ENCODE measurements at regions not wholly inside any gene's neighbourhood (a gene's known extent, or its start where the extent isn't known, plus 50 kb on each side); places are given as distances from the start of the nearest gene placed in this dataset.

DNA sequence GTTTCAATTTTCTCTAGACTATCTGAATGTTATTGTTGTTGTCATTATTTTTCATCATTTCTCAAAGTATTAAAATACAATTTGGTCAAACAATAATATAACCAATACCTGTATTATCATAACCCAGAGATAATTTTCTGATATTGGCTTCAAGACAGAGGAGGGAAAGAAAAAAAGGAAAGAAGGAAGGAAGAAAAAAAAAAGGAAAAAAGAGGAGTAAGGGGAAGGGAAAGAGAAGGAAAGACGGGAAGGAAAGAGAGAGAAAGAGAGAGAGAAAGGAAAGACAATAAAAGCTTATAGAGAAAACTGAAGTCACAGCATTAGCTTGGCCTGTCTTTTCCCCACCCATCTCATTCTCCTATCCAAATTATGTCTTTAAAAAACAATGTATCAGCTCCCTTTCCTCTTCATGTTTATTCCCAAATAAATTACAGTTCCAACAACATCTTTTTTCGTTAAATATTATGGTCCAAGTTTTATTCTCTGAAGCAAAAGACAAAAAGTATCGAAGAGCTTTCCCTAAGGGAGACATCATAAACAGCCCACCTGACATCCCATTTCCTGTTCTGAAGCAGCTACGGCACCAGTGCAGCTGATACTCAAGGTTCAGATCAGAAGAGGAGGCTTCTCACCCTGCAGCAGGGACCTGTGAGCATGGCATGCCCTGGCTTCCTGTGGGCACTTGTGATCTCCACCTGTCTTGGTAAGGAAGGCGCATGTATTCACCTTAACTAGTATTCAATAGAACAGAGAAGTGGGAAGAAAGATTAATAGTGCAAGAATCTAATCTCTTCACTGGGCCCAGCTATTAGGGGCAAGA, 308.3 kb downstream of the DAD1 start:
- Histone ChIP-seq H3K4me3 (ENCODE audit: control insufficient read depth in 2 of 3, extremely low read depth in 1 of 3, insufficient read depth in 2 of 3, low read depth in 1 of 3, low read length in 3 of 3) (no peak overlapping the region), H2AFZ (ENCODE audit: control insufficient read depth, low read length) (no peak overlapping the region), H3K9me1 (ENCODE audit: control insufficient read depth, extremely low read depth, insufficient read depth, low read length) (no peaks in the 10 kb centered on the region), H4K20me1 (ENCODE audit: control insufficient read depth, extremely low read depth, insufficient read depth, low read length) (no peaks in the 10 kb centered on the region), H3K9me3 (ENCODE audit: control insufficient read depth, low read depth, low read length) (no peaks in the 10 kb centered on the region), H3K4me1 (ENCODE audit: control insufficient read depth, extremely low read depth, insufficient read depth, low read length) (peaks cover 4% of the 10 kb centered on the region), H3K79me2 (ENCODE audit: control insufficient read depth, insufficient read depth, low read length) (no peaks in the 10 kb centered on the region), H3K9ac (ENCODE audit: control insufficient read depth, extremely low read depth, insufficient read depth, low read length) (no peak overlapping the region), H3K27me3 (ENCODE audit: control insufficient read depth, extremely low read depth, insufficient read depth, low read length) (no peaks in the 10 kb centered on the region), H3K36me3 (ENCODE audit: control insufficient read depth in 2 of 2, extremely low read depth in 1 of 2, insufficient read depth in 2 of 2, low read length in 2 of 2) (no peaks in the 10 kb centered on the region), H3K4me2 (ENCODE audit: control insufficient read depth, extremely low read depth, insufficient read depth, low read depth, low read length) (no peak overlapping the region), H3K27ac (ENCODE audit: control insufficient read depth, insufficient read depth, low read length) (no peak overlapping the region)
- FAIRE-seq (no peak), DNase-seq (ENCODE audit: low read depth, low spot score) (no peak)
- no peak for TF ChIP-seq EZH2 (IDR thresholded peaks at IDR 0.05; ENCODE audit: low read length)
- TF ChIP-seq, protein P1, sequence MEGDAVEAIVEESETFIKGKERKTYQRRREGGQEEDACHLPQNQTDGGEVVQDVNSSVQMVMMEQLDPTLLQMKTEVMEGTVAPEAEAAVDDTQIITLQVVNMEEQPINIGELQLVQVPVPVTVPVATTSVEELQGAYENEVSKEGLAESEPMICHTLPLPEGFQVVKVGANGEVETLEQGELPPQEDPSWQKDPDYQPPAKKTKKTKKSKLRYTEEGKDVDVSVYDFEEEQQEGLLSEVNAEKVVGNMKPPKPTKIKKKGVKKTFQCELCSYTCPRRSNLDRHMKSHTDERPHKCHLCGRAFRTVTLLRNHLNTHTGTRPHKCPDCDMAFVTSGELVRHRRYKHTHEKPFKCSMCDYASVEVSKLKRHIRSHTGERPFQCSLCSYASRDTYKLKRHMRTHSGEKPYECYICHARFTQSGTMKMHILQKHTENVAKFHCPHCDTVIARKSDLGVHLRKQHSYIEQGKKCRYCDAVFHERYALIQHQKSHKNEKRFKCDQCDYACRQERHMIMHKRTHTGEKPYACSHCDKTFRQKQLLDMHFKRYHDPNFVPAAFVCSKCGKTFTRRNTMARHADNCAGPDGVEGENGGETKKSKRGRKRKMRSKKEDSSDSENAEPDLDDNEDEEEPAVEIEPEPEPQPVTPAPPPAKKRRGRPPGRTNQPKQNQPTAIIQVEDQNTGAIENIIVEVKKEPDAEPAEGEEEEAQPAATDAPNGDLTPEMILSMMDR (optimal IDR thresholded peaks at IDR 0.05 in 1 of 3, IDR thresholded peaks at IDR 0.05 in 1 of 3, conservative IDR thresholded peaks at IDR 0.05 in 1 of 3; ENCODE audit: extremely low read depth in 1 of 3, insufficient read depth in 2 of 3, low read length in 3 of 3): no peak
- dilution Hi-C loops (cut with MboI; ENCODE audit: extremely low pct_ligation_motif_present, low sequenced_read_pairs): no loop called here

DNA sequence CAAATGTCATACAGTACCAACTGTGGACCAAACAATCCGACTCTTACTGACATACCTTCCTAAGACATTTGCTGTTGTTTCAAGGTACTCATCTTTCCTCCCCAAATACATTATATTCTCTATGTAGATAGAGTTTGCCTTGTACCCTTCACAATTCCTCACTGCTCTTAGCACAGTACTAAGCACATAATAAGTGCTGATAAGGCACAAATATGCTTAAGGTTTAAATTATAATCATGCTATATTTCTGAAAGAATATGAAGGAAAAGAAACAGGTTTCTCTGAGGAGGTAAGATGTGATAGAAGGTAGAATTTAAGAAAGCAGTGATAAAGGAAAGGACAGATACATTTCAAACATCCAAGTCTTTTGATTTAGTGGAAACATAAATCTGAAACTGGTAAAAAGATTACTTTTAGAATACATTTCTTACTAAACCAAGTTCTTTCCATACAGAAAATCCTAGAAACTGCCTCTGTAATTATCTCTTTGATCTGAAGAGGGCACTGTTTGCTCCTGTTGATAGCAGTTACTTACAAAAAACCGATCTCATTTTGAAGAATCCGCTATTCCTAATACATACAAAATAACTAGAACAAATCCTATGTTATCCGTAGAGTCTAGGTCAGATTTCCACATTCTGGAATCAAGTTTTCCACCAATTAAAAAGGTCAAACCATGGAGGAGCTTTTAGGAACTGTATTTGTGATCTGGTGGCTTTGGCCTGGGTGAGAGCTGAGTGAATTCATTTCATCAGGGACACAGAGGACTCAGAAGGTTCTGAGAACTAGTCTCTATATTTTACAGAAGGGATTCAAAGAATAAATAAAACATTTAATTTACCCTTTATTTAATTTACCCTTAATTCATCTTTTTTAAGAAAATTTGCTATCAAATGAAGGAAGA, 311.9 kb downstream of the DAD1 start:
- Histone ChIP-seq H3K27me3 (ENCODE audit: control insufficient read depth, extremely low read depth, insufficient read depth, low read length) (no peaks in the 10 kb centered on the region), H3K79me2 (ENCODE audit: control insufficient read depth, insufficient read depth, low read length) (no peaks in the 10 kb centered on the region), H3K4me3 (ENCODE audit: control insufficient read depth in 2 of 3, extremely low read depth in 1 of 3, insufficient read depth in 2 of 3, low read depth in 1 of 3, low read length in 3 of 3) (no peak overlapping the region), H2AFZ (ENCODE audit: control insufficient read depth, low read length) (no peak overlapping the region), H3K4me1 (ENCODE audit: control insufficient read depth, extremely low read depth, insufficient read depth, low read length) (no peaks in the 10 kb centered on the region), H3K9ac (ENCODE audit: control insufficient read depth, extremely low read depth, insufficient read depth, low read length) (no peak overlapping the region), H3K4me2 (ENCODE audit: control insufficient read depth, extremely low read depth, insufficient read depth, low read depth, low read length) (no peak overlapping the region), H3K9me1 (ENCODE audit: control insufficient read depth, extremely low read depth, insufficient read depth, low read length) (no peaks in the 10 kb centered on the region), H3K27ac (ENCODE audit: control insufficient read depth, insufficient read depth, low read length) (no peak overlapping the region), H3K36me3 (ENCODE audit: control insufficient read depth in 2 of 2, extremely low read depth in 1 of 2, insufficient read depth in 2 of 2, low read length in 2 of 2) (no peaks in the 10 kb centered on the region), H3K9me3 (ENCODE audit: control insufficient read depth, low read depth, low read length) (no peaks in the 10 kb centered on the region), H4K20me1 (ENCODE audit: control insufficient read depth, extremely low read depth, insufficient read depth, low read length) (no peaks in the 10 kb centered on the region)
- TF ChIP-seq EZH2 (IDR thresholded peaks at IDR 0.05; ENCODE audit: low read length): no peak
- TF ChIP-seq, protein P1 (optimal IDR thresholded peaks at IDR 0.05 in 1 of 3, IDR thresholded peaks at IDR 0.05 in 1 of 3, conservative IDR thresholded peaks at IDR 0.05 in 1 of 3; ENCODE audit: extremely low read depth in 1 of 3, insufficient read depth in 2 of 3, low read length in 3 of 3): peak in 2 of 3 experiments; percentile 53 to 65
- dilution Hi-C loops (cut with MboI; ENCODE audit: extremely low pct_ligation_motif_present, low sequenced_read_pairs): no loop called here
- FAIRE-seq (no peak), DNase-seq (ENCODE audit: low read depth, low spot score) (no peak)
